Heart left ventricle (tissue), 16 donors: ENCODE measurements at regions not wholly inside any gene's neighbourhood (a gene's known extent, or its start where the extent isn't known, plus 50 kb on each side); places are given as distances from the start of the nearest gene placed in this dataset.

Source experiments
- ATAC-seq, 4 donors: fragments of 200-7000 bp; cut with Tn5 transposase; one replicate each; pipeline ENCODE4 v1.9.1; 2020 to 2022; ENCODE audit warnings: moderate library complexity in 4 of 4, mild to moderate bottlenecking in 3 of 4, moderate number of reproducible peaks in 1 of 4
- DNase-seq, 5 donors: peaks; one replicate each; pipeline ENCODE4 v3.0.0-alpha.2; 2020
- H3K27ac ChIP-seq, 12 donors: fragments of 200-600 bp; sonication (generic) in 4 of 12; one replicate each; pipeline versions ENCODE4 v1.5.0 to v1.8.0; 2016 to 2022; ENCODE audit warnings: mild to moderate bottlenecking in 2 of 12
- H3K27me3 ChIP-seq, 9 donors: fragments of 200-600 bp; sonication (generic) in 2 of 9; one replicate each; pipeline versions ENCODE4 v1.5.1 to v1.8.0; 2016 to 2022; ENCODE audit warnings: mild to moderate bottlenecking in 3 of 9
- H3K36me3 ChIP-seq, 9 donors: fragments of 200-600 bp; sonication (generic) in 2 of 9; one replicate each; pipeline versions ENCODE4 v1.5.0 to v1.8.0; 2018 to 2022; ENCODE audit warnings: mild to moderate bottlenecking in 2 of 9
- H3K4me1 ChIP-seq, 12 donors: fragments of 200-600 bp; sonication (generic) in 4 of 12; one replicate each; pipeline versions ENCODE4 v1.5.0 to v1.8.0; 2016 to 2022; ENCODE audit warnings: mild to moderate bottlenecking in 3 of 12
- H3K4me3 ChIP-seq, 12 donors: fragments of 200-600 bp; sonication (generic) in 4 of 12; one replicate each; pipeline versions ENCODE4 v1.5.0 to v1.8.0; 2017 to 2022; ENCODE audit warnings: mild to moderate bottlenecking in 9 of 12, moderate library complexity in 4 of 12
- H3K9me3 ChIP-seq, 12 donors: fragments of 200-600 bp; sonication (generic) in 4 of 12; one replicate each; pipeline versions ENCODE4 v1.5.0 to v1.8.0; 2016 to 2022; ENCODE audit warnings: mild to moderate bottlenecking in 1 of 12
- CTCF ChIP-seq, 12 donors: fragments of 200-600 bp; sonication (generic) in 4 of 12; IDR thresholded peaks; one replicate each; pipeline versions ENCODE4 v1.5.0 to v1.8.0; 2018 to 2022; ENCODE audit warnings: antibody characterized with exemption in 12 of 12, mild to moderate bottlenecking in 5 of 12
- POLR2A ChIP-seq, 2 donors: fragments of 450-650 bp; IDR thresholded peaks; one replicate each; pipeline ENCODE4 v1.6.1; 2017; ENCODE audit warnings: antibody characterized with exemption in 2 of 2, mild to moderate bottlenecking in 2 of 2, moderate library complexity in 2 of 2
- WGBS, 4 donors: extraction: QIAGEN DNeasy Blood & Tissue Kit in 2 of 4; methylation state at CpG; one replicate each; pipeline versions ENCODE4 v1.1.5 to v1.1.7; 2013 to 2018; 5-methylcytosine and 5-hydroxymethylcytosine counted together
- intact Hi-C, 10 donors: fragments of 100-400 bp; cut with DNase I; formaldehyde crosslinking; loops; one replicate each; pipeline versions ENCODE4 v1.11.1 to v1.14.2; 2022
- donor health status: ischemic (EF 13 %, LVEDD 7.1; RV severe dilation, severe dysfunction).
- donor health status: healthy with polysubstance abuse.
- donor health status: DM: no; HTN: yes; CAD: no.
- donor health status: DM: no; HTN: no; CAD: no.
- donor health status: ischemic (EF 25% LVEDD 6.9; RV normal size, moderate dysfunction).
- donor health status: ischemic (EF 25% LVEDD 5.7; RV mildly dilated, moderate dysfunction).
- donor health status: healthy.
- donor health status: DM: yes; HTN: yes; CAD: no.
- donor health status: ischemic (EF 35%, LVEDD 5.7; RV mildly dilated, moderate dysfunction).
- donor health status: nonischemic (EF 11% LVEDD 7.7; RV severe dilation, severe dysfunction).
- donor health status: DM: yes; HTN: yes; CAD: no.
- donor health status: PGD.
- donor health status: ischemic (EF 29% LVEDD 5.4; RV normal size, mild dysfunction).
- donor health status: nonischemic (EF 23%, LVEDD 6.1; RV moderate dilation, normal function).

GRCh38 chrX:45765281-45765680 lies 564.6 kb upstream of the DIPK2B start:
- TF ChIP-seq CTCF (IDR thresholded peaks at IDR 0.05) (no peak), POLR2A (IDR thresholded peaks at IDR 0.05) (no peak)
- Histone ChIP-seq H3K4me1 (peaks cover 0 to 45% (median 0%) of the 10 kb centered on the region in 12 donors), H3K36me3 (no peaks in the 10 kb centered on the region), H3K27me3 (peaks cover 0 to 44% (median 0%) of the 10 kb centered on the region in 9 donors), H3K9me3 (no peaks in the 10 kb centered on the region), H3K4me3 (peak overlapping the region in 1 of 12 donors; percentile 62), H3K27ac (no peak overlapping the region)
- intact Hi-C loops = no loop called here
- DNase-seq (no peak), ATAC-seq (no peak)
- WGBS, 4 donors = 5 to 38% (median 21%) methylated on average over 1 of the region's 1 CpG

GRCh38 chrX:45762699-45763647 lies 562.3 kb upstream of the DIPK2B start:
- ATAC-seq = no peak
- Histone ChIP-seq H3K36me3 (no peaks in the 10 kb centered on the region), H3K27ac (no peak overlapping the region), H3K9me3 (no peaks in the 10 kb centered on the region), H3K4me1 (peaks cover 0 to 66% (median 0%) of the 10 kb centered on the region in 12 donors), H3K27me3 (peaks cover 0 to 37% (median 0%) of the 10 kb centered on the region in 9 donors), H3K4me3 (no peak overlapping the region)
- TF ChIP-seq POLR2A (IDR thresholded peaks at IDR 0.05) (no peak), CTCF (IDR thresholded peaks at IDR 0.05) (no peak)
- intact Hi-C loops = no loop called here
- WGBS, 4 donors = 70 to 90% (median 79%) methylated on average over 6 of the region's 6 CpGs
- DNase-seq = no peak

GRCh38 chrX:45761920-45762319 lies 561.2 kb upstream of the DIPK2B start:
- 71 to 86% (median 77%) methylated on average over 4 of the region's 4 CpGs for WGBS, 4 donors
- Histone ChIP-seq H3K4me3 (no peak overlapping the region), H3K4me1 (peaks cover 0 to 77% (median 0%) of the 10 kb centered on the region in 12 donors), H3K9me3 (no peaks in the 10 kb centered on the region), H3K27me3 (peaks cover 0 to 36% (median 0%) of the 10 kb centered on the region in 9 donors), H3K27ac (no peak overlapping the region), H3K36me3 (no peaks in the 10 kb centered on the region)
- TF ChIP-seq CTCF (IDR thresholded peaks at IDR 0.05) = no peak
- TF ChIP-seq POLR2A (IDR thresholded peaks at IDR 0.05) = no peak
- ATAC-seq (no peak), DNase-seq (no peak)
- intact Hi-C loops = no loop called here

GRCh38 chrX:45760187-45760742 lies 559.6 kb upstream of the DIPK2B start:
- peaks cover 0 to 80% (median 0%) of the 10 kb centered on the region in 12 donors for H3K4me1 ChIP-seq
- intact Hi-C loops = no loop called here
- H3K27me3 ChIP-seq = peaks cover 0 to 22% (median 0%) of the 10 kb centered on the region in 9 donors
- no peak for DNase-seq
- no peaks in the 10 kb centered on the region for H3K9me3 ChIP-seq
- H3K4me3 ChIP-seq = no peak overlapping the region
- TF ChIP-seq POLR2A (IDR thresholded peaks at IDR 0.05) (no peak), CTCF (IDR thresholded peaks at IDR 0.05) (no peak)
- 75 to 88% (median 78%) methylated on average over 10 of the region's 10 CpGs for WGBS, 4 donors
- no peak for ATAC-seq
- peak overlapping the region in 1 of 12 donors; percentile 88 for H3K27ac ChIP-seq
- H3K36me3 ChIP-seq = no peaks in the 10 kb centered on the region
